GM12878 (cell line): ENCODE measurements at regions not wholly inside any gene's neighbourhood (a gene's known extent, or its start where the extent isn't known, plus 50 kb on each side); places are given as distances from the start of the nearest gene placed in this dataset.

Experiments
- ATAC-seq: fragments of 200-7000 bp; cut with Tn5 transposase; 3 replicates; pipeline ENCODE4 v1.9.1; 2020; ENCODE audit warnings: mild to moderate bottlenecking, moderate library complexity
- BruUV-seq: library from RNA; stranded (reverse); fragments of 400-500 nt; replicated peaks from 2 replicates; lab custom pipeline; 2021; lab: Mats Ljungman, UMichigan
- CTCF ChIA-PET: fragments of 300-600 bp; sonication (Branson Sonifier 250); formaldehyde crosslinking; extraction: SDS; loops from one replicate; lab custom pipeline; 2021; ENCODE audit warnings: inconsistent platforms; lab: Yijun Ruan, JAX
- POLR2A ChIA-PET: fragments of 350-600 bp; formaldehyde crosslinking; extraction: SDS; loops from one replicate; lab custom pipeline; 2021; ENCODE audit warnings: inconsistent platforms; lab: Charles Lee
- RAD21 ChIA-PET: fragments of 300-600 bp; sonication (Branson Sonifier 250); formaldehyde crosslinking; loops from one replicate; lab custom pipeline; 2023; ENCODE audit warnings: antibody characterized with exemption; ENCODE audit not compliant: unreplicated experiment; lab: Charles Lee
- SMC1A ChIA-PET: fragments of 300-600 bp; sonication (Branson Sonifier 250); formaldehyde crosslinking; loops from one replicate; lab custom pipeline; 2023; ENCODE audit not compliant: unreplicated experiment, uncharacterized antibody; lab: Charles Lee
- DNase-seq: peaks from one replicate; pipeline ENCODE4 v3.0.0-alpha.2; 2011; ENCODE audit warnings: low read depth, low spot score
- FAIRE-seq: peaks from 3 replicates; lab custom pipeline; 2011; peaks lifted over from hg19 to GRCh38; lab: Jason Lieb, UNC
- H2AFZ ChIP-seq: 2 replicates; pipeline ENCODE4 v1.6.0; 2011; ENCODE audit warnings: low read depth, low read length, control low read depth; ENCODE audit not compliant: control insufficient read depth
- H3K27ac ChIP-seq: 2 replicates; pipeline ENCODE4 v1.5.1; 2011; ENCODE audit warnings: control low read depth; ENCODE audit not compliant: control insufficient read depth, insufficient read depth
- H3K27me3 ChIP-seq, 2 experiments: replicated peaks in 1 of 2; 2 replicates each; pipeline versions ENCODE4 v1.6.0 to v1.6.1; 2011; ENCODE audit warnings: low read length in 1 of 2; ENCODE audit not compliant: control insufficient read depth in 2 of 2, insufficient read depth in 2 of 2
- H3K36me3 ChIP-seq, 2 experiments: 2 replicates each; pipeline ENCODE4 v1.5.1; 2011; ENCODE audit warnings: low read length in 1 of 2; ENCODE audit not compliant: control insufficient read depth in 2 of 2, insufficient read depth in 2 of 2
- H3K4me1 ChIP-seq: 2 replicates; pipeline ENCODE4 v1.6.1; 2011; ENCODE audit warnings: mild to moderate bottlenecking, low read length, moderate library complexity, mixed read lengths; ENCODE audit not compliant: control insufficient read depth, insufficient read depth
- H3K4me2 ChIP-seq: 2 replicates; pipeline ENCODE4 v1.6.0; 2011; ENCODE audit warnings: control low read depth; ENCODE audit not compliant: control insufficient read depth, insufficient read depth
- H3K4me3 ChIP-seq: fragments of 200-600 bp; sonication (generic); 2 replicates; pipeline ENCODE4 v1.5.1; 2016
- H3K79me2 ChIP-seq: 2 replicates; pipeline ENCODE4 v1.6.0; 2011; ENCODE audit warnings: low read length; ENCODE audit not compliant: control insufficient read depth, insufficient read depth
- H3K9ac ChIP-seq: 2 replicates; pipeline ENCODE4 v1.8.0; 2011; ENCODE audit warnings: low read length, control low read depth, mixed read lengths; ENCODE audit not compliant: control insufficient read depth, insufficient read depth
- H3K9me3 ChIP-seq: replicated peaks from 3 replicates; pipeline ENCODE4 v1.5.1; 2011; ENCODE audit warnings: mild to moderate bottlenecking, low read length; ENCODE audit not compliant: control insufficient read depth, insufficient read depth
- H4K20me1 ChIP-seq: 2 replicates; pipeline ENCODE4 v1.6.0; 2011; ENCODE audit not compliant: control insufficient read depth, insufficient read depth
- BCL11A ChIP-seq: IDR thresholded peaks from 2 replicates; pipeline ENCODE4 v1.6.1; 2011; ENCODE audit warnings: low read depth, low read length
- FOS ChIP-seq: IDR thresholded peaks from 3 replicates; pipeline ENCODE4 v1.6.1; 2011; ENCODE audit warnings: borderline replicate concordance; ENCODE audit not compliant: insufficient read length; ENCODE audit errors: extremely low read depth
- LARP7 ChIP-seq: fragments of 450-650 bp; IDR thresholded peaks from 2 replicates; pipeline ENCODE4 v1.6.1; 2017; ENCODE audit warnings: mild to moderate bottlenecking
- MYC ChIP-seq: IDR thresholded peaks from 2 replicates; pipeline ENCODE4 v1.6.1; 2011; ENCODE audit warnings: mild to moderate bottlenecking, low read length, moderate library complexity, inconsistent platforms; ENCODE audit not compliant: insufficient read depth, insufficient replicate concordance, insufficient read length, severe bottlenecking
- SIX5 ChIP-seq: IDR thresholded peaks from 2 replicates; pipeline ENCODE4 v1.6.1; 2011; ENCODE audit warnings: mild to moderate bottlenecking, low read depth, low read length, moderate library complexity; ENCODE audit not compliant: severe bottlenecking
- STAT3 ChIP-seq: IDR thresholded peaks from 2 replicates; pipeline ENCODE4 v1.6.1; 2011; ENCODE audit warnings: low read depth, low read length, improper control_type of control experiment
- YY1 ChIP-seq: IDR thresholded peaks from 2 replicates; pipeline ENCODE4 v1.6.1; 2011; ENCODE audit warnings: low read depth, mild to moderate bottlenecking, low read length
- ZBED1 ChIP-seq: IDR thresholded peaks from 2 replicates; pipeline ENCODE4 v1.6.1; 2016; ENCODE audit warnings: borderline replicate concordance
- WGBS: methylation state at CpG from one replicate; pipeline ENCODE4 v1.1.6; 2016; ENCODE audit warnings: low lambda C conversion rate; ENCODE audit not compliant: insufficient replicate concordance, insufficient coverage; ENCODE audit errors: missing lambda C conversion rate; 5-methylcytosine and 5-hydroxymethylcytosine counted together
- in situ Hi-C: fragments of 300-500 bp; cut with MboI; formaldehyde crosslinking; loops from 9 replicates; pipeline ENCODE4 v1.14.3; 2018; ENCODE audit warnings: mixed read lengths
- intact Hi-C: fragments of 100-400 bp; cut with micrococcal nuclease; formaldehyde crosslinking; loops from one replicate; pipeline ENCODE4 v1.14.2; 2022; ENCODE audit not compliant: unreplicated experiment
- TF ChIP-seq, protein P1 (sequence below): fragments of 450-650 bp; IDR thresholded peaks from 2 replicates; pipeline ENCODE4 v1.6.1; 2017; ENCODE audit warnings: low read depth, mild to moderate bottlenecking, moderate library complexity
- TF ChIP-seq, protein P2 (sequence below): fragments of 450-650 bp; IDR thresholded peaks from 2 replicates; pipeline ENCODE4 v1.6.1; 2016; ENCODE audit warnings: mild to moderate bottlenecking, moderate library complexity, borderline replicate concordance
- TF ChIP-seq, protein P3 (sequence below): IDR thresholded peaks from 2 replicates; pipeline ENCODE4 v1.6.1; 2011; ENCODE audit warnings: low read depth, mild to moderate bottlenecking, low read length, moderate library complexity, borderline replicate concordance; ENCODE audit errors: extremely low read depth

DNA sequence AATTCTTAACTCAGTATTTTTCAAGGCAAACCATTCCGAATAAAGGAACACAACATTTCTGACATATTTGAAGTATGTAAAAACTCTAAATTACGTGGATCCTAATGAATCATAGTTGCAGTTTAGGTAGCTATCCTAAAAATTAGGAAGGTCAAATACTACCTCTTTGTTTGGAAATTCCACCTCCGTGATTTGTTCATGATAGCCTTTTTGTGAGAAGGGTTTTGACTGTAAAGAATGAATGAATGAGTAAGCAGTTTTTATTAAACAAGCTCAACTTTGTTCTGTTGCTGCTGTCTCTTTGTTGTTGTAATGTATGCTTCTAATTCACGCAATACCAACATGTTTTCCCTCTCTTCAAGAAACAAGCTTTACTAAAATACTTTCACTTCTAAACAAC is 840.4 kb downstream of the USP25 start:
- H3K4me2 ChIP-seq, result no peak overlapping the region
- ChIA-PET CTCF (no interaction called here), RAD21 (no interaction called here), SMC1A (no interaction called here), POLR2A (no interaction called here)
- no peak overlapping the region for H3K27ac ChIP-seq
- BruUV-seq, result no TSS peak
- no peaks in the 10 kb centered on the region for H3K9me3 ChIP-seq
- no peak for FAIRE-seq
- H4K20me1 ChIP-seq, result no peaks in the 10 kb centered on the region
- no peak overlapping the region for H3K4me3 ChIP-seq
- no peak for ATAC-seq
- H3K36me3 ChIP-seq, result no peaks in the 10 kb centered on the region
- no peak overlapping the region for H2AFZ ChIP-seq
- intact Hi-C loops (no loop called here), in situ Hi-C loops (no loop called here)
- no peaks in the 10 kb centered on the region for H3K79me2 ChIP-seq
- no peak for DNase-seq
- TF ChIP-seq SIX5 (no peak), YY1 (no peak), BCL11A (no peak), ZBED1 (no peak), MYC (no peak), STAT3 (no peak), FOS (no peak), LARP7 (no peak)
- TF ChIP-seq, protein P1, sequence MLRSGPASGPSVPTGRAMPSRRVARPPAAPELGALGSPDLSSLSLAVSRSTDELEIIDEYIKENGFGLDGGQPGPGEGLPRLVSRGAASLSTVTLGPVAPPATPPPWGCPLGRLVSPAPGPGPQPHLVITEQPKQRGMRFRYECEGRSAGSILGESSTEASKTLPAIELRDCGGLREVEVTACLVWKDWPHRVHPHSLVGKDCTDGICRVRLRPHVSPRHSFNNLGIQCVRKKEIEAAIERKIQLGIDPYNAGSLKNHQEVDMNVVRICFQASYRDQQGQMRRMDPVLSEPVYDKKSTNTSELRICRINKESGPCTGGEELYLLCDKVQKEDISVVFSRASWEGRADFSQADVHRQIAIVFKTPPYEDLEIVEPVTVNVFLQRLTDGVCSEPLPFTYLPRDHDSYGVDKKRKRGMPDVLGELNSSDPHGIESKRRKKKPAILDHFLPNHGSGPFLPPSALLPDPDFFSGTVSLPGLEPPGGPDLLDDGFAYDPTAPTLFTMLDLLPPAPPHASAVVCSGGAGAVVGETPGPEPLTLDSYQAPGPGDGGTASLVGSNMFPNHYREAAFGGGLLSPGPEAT, result no peak
- TF ChIP-seq, protein P2, sequence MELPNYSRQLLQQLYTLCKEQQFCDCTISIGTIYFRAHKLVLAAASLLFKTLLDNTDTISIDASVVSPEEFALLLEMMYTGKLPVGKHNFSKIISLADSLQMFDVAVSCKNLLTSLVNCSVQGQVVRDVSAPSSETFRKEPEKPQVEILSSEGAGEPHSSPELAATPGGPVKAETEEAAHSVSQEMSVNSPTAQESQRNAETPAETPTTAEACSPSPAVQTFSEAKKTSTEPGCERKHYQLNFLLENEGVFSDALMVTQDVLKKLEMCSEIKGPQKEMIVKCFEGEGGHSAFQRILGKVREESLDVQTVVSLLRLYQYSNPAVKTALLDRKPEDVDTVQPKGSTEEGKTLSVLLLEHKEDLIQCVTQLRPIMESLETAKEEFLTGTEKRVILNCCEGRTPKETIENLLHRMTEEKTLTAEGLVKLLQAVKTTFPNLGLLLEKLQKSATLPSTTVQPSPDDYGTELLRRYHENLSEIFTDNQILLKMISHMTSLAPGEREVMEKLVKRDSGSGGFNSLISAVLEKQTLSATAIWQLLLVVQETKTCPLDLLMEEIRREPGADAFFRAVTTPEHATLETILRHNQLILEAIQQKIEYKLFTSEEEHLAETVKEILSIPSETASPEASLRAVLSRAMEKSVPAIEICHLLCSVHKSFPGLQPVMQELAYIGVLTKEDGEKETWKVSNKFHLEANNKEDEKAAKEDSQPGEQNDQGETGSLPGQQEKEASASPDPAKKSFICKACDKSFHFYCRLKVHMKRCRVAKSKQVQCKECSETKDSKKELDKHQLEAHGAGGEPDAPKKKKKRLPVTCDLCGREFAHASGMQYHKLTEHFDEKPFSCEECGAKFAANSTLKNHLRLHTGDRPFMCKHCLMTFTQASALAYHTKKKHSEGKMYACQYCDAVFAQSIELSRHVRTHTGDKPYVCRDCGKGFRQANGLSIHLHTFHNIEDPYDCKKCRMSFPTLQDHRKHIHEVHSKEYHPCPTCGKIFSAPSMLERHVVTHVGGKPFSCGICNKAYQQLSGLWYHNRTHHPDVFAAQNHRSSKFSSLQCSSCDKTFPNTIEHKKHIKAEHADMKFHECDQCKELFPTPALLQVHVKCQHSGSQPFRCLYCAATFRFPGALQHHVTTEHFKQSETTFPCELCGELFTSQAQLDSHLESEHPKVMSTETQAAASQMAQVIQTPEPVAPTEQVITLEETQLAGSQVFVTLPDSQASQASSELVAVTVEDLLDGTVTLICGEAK, result no peak
- TF ChIP-seq, protein P3, sequence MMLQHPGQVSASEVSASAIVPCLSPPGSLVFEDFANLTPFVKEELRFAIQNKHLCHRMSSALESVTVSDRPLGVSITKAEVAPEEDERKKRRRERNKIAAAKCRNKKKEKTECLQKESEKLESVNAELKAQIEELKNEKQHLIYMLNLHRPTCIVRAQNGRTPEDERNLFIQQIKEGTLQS, result no peak
- H3K9ac ChIP-seq, result no peak overlapping the region
- WGBS, result 16% methylated on average over 4 of the region's 4 CpGs
- H3K27me3 ChIP-seq, result no peaks in the 10 kb centered on the region
- no peaks in the 10 kb centered on the region for H3K4me1 ChIP-seq
